HEK293T (cell line): ENCODE measurements at regions not wholly inside any gene's neighbourhood (a gene's known extent, or its start where the extent isn't known, plus 50 kb on each side); places are given as distances from the start of the nearest gene placed in this dataset.

ENCODE experiments used
- BHLHE40 ChIP-seq: fragments of 450-650 bp; IDR thresholded peaks from 2 replicates; pipeline ENCODE4 v1.6.1; 2016; ENCODE audit warnings: mild to moderate bottlenecking, moderate library complexity, borderline replicate concordance
- CTBP1 ChIP-seq: fragments of 450-650 bp; IDR thresholded peaks from 2 replicates; pipeline ENCODE4 v1.6.1; 2016; ENCODE audit warnings: borderline replicate concordance
- L3MBTL2 ChIP-seq: fragments of 450-650 bp; conservative IDR thresholded peaks from 2 replicates; pipeline ENCODE4 v1.6.1; 2016; ENCODE audit warnings: mild to moderate bottlenecking

DNA sequence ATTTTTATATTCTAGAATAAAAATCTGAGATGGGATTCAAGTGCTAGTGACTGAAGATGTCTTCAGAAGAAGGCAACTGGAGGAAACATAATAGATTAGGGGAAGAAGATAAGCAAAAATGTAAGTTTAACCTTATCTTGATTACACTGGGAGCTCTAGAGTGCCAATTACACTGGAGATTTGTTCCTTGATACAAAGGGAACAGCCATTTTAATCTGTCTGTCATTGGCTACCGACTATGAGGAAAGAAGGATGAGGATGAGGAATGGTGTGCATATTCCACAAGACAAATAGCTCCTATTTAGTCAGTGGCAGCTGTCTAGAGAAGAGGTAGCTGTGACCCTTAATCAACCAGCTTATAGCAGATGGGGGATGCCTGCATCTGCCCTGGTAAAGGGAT lies 1034.5 kb upstream of the IGFBP7 start:
- TF ChIP-seq CTBP1 (no peak), BHLHE40 (no peak), L3MBTL2 (no peak)
